GM23338 (cell line): ENCODE measurements at regions not wholly inside any gene's neighbourhood (a gene's known extent, or its start where the extent isn't known, plus 50 kb on each side); places are given as distances from the start of the nearest gene placed in this dataset.

ENCODE experiments used
- ATAC-seq: fragments of 200-7000 bp; cut with Tn5 transposase; 3 replicates; pipeline ENCODE4 v1.9.1; 2020
- DNase-seq: peaks from one replicate; pipeline ENCODE4 v3.0.0-alpha.2; 2015; ENCODE audit warnings: low spot score
- H2AFZ ChIP-seq: fragments of 200-600 bp; sonication (generic); 2 replicates; pipeline ENCODE4 v1.8.0; 2016; ENCODE audit warnings: antibody characterized with exemption, mild to moderate bottlenecking, moderate library complexity
- H3F3A ChIP-seq: fragments of 200-600 bp; sonication (generic); replicated peaks from 2 replicates; pipeline ENCODE4 v1.8.0; 2017; ENCODE audit warnings: antibody characterized with exemption, mixed run types, low read depth
- H3K27ac ChIP-seq: fragments of 200-600 bp; sonication (generic); 2 replicates; pipeline ENCODE4 v1.6.1; 2016; ENCODE audit warnings: low read depth
- H3K27me3 ChIP-seq: fragments of 200-600 bp; sonication (generic); 2 replicates; pipeline ENCODE4 v1.8.0; 2016; ENCODE audit warnings: mild to moderate bottlenecking, mixed run types, moderate library complexity; ENCODE audit not compliant: insufficient read depth
- H3K36me3 ChIP-seq: fragments of 200-600 bp; sonication (generic); 2 replicates; pipeline ENCODE4 v1.8.0; 2016; ENCODE audit warnings: mild to moderate bottlenecking; ENCODE audit not compliant: insufficient read depth
- H3K4me1 ChIP-seq: fragments of 200-600 bp; sonication (generic); 2 replicates; pipeline ENCODE4 v1.8.0; 2016; ENCODE audit warnings: mild to moderate bottlenecking, moderate library complexity; ENCODE audit not compliant: insufficient read depth
- H3K4me2 ChIP-seq: fragments of 200-600 bp; sonication (generic); 2 replicates; pipeline ENCODE4 v1.7.1; 2017; ENCODE audit warnings: mixed run types
- H3K4me3 ChIP-seq: fragments of 200-600 bp; sonication (generic); 2 replicates; pipeline ENCODE4 v1.6.1; 2016; ENCODE audit warnings: mixed run types
- H3K79me2 ChIP-seq: fragments of 200-600 bp; sonication (generic); replicated peaks from 2 replicates; pipeline ENCODE4 v1.8.0; 2017; ENCODE audit warnings: mild to moderate bottlenecking; ENCODE audit not compliant: insufficient read depth
- H3K9me2 ChIP-seq: fragments of 200-600 bp; sonication (generic); 2 replicates; pipeline ENCODE4 v1.8.0; 2017; ENCODE audit not compliant: insufficient read depth
- H4K20me1 ChIP-seq: fragments of 200-600 bp; sonication (generic); replicated peaks from 2 replicates; pipeline ENCODE4 v1.8.0; 2017; ENCODE audit warnings: mild to moderate bottlenecking; ENCODE audit not compliant: insufficient read depth
- H3K27ac Mint-ChIP-seq: 2 replicates; pipeline ENCODE4 v1.8.0; 2020; ENCODE audit warnings: inconsistent platforms, mild to moderate bottlenecking, moderate library complexity, mixed read lengths
- H3K27me3 Mint-ChIP-seq: 3 replicates; pipeline ENCODE4 v1.8.0; 2022; ENCODE audit warnings: low read depth, mild to moderate bottlenecking, moderate library complexity, mixed read lengths, inconsistent platforms; ENCODE audit not compliant: insufficient read depth, poor library complexity
- H3K36me3 Mint-ChIP-seq: 3 replicates; pipeline ENCODE4 v1.8.0; 2021; ENCODE audit warnings: low read depth, mild to moderate bottlenecking, inconsistent platforms, moderate library complexity, mixed read lengths
- H3K4me1 Mint-ChIP-seq: 3 replicates; pipeline ENCODE4 v1.8.0; 2020; ENCODE audit warnings: mild to moderate bottlenecking, inconsistent platforms, mixed read lengths
- H3K4me3 Mint-ChIP-seq: 3 replicates; pipeline ENCODE4 v1.8.0; 2021; ENCODE audit warnings: moderate library complexity, mild to moderate bottlenecking, inconsistent platforms, mixed read lengths
- H3K9me3 Mint-ChIP-seq: 3 replicates; pipeline ENCODE4 v1.8.0; 2020; ENCODE audit warnings: moderate library complexity, mild to moderate bottlenecking, inconsistent platforms, mixed read lengths
- CREB1 ChIP-seq: fragments of 250-450 bp; sonication (Bioruptor Pico); IDR thresholded peaks from 2 replicates; pipeline ENCODE4 v1.5.0; 2020; ENCODE audit warnings: low read depth, mild to moderate bottlenecking, moderate library complexity
- EZH2phosphoT487 ChIP-seq: fragments of 200-600 bp; sonication (generic); IDR thresholded peaks from one replicate; pipeline ENCODE4 v1.8.1; 2018; ENCODE audit warnings: antibody characterized with exemption; ENCODE audit not compliant: unreplicated experiment
- JUNB ChIP-seq: IDR thresholded peaks from one replicate; pipeline ENCODE4 v1.6.1; 2016; ENCODE audit warnings: antibody characterized with exemption; ENCODE audit not compliant: unreplicated experiment
- POLR2AphosphoS5 ChIP-seq: IDR thresholded peaks from 2 replicates; pipeline ENCODE4 v1.6.1; 2016; ENCODE audit warnings: antibody characterized with exemption, low read depth
- ZNF114 ChIP-seq: fragments of 250-450 bp; sonication (Bioruptor Pico); IDR thresholded peaks from 2 replicates; pipeline ENCODE4 v1.5.0; 2020; ENCODE audit warnings: mild to moderate bottlenecking, moderate library complexity
- TF ChIP-seq, protein P1 (sequence below): fragments of 250-450 bp; sonication (Bioruptor Pico); IDR thresholded peaks from 2 replicates; pipeline ENCODE4 v1.5.0; 2020; ENCODE audit warnings: mild to moderate bottlenecking, moderate library complexity
- TF ChIP-seq, protein P2 (sequence below): IDR thresholded peaks from one replicate; pipeline ENCODE4 v1.6.1; 2018; ENCODE audit warnings: antibody characterized with exemption; ENCODE audit not compliant: unreplicated experiment
- TF ChIP-seq, protein P3 (sequence below): IDR thresholded peaks from 2 replicates; pipeline ENCODE4 v1.6.1; 2016; ENCODE audit warnings: antibody characterized with exemption

DNA sequence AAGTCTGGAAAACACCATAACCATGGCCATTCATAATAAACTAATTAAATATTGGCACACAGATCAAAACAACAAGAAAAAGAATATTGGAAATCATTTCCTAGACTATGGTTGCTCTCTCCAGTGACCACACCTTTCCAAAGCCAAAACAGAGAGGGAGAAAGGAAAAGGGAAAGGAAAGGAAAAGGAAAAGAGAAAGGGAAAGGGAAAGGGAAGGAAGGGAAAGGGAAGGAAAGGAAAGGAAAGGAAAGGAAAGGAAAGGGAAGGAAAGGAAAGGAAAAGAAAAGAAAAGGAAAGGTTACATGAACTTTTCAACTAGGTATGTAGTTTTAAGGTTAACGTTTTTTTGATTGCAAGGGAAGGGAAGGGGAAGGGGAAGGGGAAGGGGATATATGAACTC, 360.5 kb upstream of the SLC39A10 start (continued):
- TF ChIP-seq, protein P1, sequence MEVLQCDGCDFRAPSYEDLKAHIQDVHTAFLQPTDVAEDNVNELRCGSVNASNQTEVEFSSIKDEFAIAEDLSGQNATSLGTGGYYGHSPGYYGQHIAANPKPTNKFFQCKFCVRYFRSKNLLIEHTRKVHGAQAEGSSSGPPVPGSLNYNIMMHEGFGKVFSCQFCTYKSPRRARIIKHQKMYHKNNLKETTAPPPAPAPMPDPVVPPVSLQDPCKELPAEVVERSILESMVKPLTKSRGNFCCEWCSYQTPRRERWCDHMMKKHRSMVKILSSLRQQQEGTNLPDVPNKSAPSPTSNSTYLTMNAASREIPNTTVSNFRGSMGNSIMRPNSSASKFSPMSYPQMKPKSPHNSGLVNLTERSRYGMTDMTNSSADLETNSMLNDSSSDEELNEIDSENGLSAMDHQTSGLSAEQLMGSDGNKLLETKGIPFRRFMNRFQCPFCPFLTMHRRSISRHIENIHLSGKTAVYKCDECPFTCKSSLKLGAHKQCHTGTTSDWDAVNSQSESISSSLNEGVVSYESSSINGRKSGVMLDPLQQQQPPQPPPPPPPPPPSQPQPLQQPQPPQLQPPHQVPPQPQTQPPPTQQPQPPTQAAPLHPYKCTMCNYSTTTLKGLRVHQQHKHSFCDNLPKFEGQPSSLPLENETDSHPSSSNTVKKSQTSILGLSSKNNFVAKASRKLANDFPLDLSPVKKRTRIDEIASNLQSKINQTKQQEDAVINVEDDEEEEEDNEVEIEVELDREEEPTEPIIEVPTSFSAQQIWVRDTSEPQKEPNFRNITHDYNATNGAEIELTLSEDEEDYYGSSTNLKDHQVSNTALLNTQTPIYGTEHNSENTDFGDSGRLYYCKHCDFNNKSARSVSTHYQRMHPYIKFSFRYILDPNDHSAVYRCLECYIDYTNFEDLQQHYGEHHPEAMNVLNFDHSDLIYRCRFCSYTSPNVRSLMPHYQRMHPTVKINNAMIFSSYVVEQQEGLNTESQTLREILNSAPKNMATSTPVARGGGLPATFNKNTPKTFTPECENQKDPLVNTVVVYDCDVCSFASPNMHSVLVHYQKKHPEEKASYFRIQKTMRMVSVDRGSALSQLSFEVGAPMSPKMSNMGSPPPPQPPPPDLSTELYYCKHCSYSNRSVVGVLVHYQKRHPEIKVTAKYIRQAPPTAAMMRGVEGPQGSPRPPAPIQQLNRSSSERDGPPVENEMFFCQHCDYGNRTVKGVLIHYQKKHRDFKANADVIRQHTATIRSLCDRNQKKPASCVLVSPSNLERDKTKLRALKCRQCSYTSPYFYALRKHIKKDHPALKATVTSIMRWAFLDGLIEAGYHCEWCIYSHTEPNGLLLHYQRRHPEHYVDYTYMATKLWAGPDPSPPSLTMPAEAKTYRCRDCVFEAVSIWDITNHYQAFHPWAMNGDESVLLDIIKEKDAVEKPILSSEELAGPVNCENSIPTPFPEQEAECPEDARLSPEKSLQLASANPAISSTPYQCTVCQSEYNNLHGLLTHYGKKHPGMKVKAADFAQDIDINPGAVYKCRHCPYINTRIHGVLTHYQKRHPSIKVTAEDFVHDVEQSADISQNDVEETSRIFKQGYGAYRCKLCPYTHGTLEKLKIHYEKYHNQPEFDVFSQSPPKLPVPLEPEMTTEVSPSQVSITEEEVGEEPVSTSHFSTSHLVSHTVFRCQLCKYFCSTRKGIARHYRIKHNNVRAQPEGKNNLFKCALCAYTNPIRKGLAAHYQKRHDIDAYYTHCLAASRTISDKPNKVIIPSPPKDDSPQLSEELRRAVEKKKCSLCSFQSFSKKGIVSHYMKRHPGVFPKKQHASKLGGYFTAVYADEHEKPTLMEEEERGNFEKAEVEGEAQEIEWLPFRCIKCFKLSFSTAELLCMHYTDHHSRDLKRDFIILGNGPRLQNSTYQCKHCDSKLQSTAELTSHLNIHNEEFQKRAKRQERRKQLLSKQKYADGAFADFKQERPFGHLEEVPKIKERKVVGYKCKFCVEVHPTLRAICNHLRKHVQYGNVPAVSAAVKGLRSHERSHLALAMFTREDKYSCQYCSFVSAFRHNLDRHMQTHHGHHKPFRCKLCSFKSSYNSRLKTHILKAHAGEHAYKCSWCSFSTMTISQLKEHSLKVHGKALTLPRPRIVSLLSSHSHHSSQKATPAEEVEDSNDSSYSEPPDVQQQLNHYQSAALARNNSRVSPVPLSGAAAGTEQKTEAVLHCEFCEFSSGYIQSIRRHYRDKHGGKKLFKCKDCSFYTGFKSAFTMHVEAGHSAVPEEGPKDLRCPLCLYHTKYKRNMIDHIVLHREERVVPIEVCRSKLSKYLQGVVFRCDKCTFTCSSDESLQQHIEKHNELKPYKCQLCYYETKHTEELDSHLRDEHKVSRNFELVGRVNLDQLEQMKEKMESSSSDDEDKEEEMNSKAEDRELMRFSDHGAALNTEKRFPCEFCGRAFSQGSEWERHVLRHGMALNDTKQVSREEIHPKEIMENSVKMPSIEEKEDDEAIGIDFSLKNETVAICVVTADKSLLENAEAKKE: no peak
- TF ChIP-seq EZH2phosphoT487 (no peak), JUNB (no peak), CREB1 (no peak)
- TF ChIP-seq, protein P2, sequence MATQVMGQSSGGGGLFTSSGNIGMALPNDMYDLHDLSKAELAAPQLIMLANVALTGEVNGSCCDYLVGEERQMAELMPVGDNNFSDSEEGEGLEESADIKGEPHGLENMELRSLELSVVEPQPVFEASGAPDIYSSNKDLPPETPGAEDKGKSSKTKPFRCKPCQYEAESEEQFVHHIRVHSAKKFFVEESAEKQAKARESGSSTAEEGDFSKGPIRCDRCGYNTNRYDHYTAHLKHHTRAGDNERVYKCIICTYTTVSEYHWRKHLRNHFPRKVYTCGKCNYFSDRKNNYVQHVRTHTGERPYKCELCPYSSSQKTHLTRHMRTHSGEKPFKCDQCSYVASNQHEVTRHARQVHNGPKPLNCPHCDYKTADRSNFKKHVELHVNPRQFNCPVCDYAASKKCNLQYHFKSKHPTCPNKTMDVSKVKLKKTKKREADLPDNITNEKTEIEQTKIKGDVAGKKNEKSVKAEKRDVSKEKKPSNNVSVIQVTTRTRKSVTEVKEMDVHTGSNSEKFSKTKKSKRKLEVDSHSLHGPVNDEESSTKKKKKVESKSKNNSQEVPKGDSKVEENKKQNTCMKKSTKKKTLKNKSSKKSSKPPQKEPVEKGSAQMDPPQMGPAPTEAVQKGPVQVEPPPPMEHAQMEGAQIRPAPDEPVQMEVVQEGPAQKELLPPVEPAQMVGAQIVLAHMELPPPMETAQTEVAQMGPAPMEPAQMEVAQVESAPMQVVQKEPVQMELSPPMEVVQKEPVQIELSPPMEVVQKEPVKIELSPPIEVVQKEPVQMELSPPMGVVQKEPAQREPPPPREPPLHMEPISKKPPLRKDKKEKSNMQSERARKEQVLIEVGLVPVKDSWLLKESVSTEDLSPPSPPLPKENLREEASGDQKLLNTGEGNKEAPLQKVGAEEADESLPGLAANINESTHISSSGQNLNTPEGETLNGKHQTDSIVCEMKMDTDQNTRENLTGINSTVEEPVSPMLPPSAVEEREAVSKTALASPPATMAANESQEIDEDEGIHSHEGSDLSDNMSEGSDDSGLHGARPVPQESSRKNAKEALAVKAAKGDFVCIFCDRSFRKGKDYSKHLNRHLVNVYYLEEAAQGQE: no peak

DNA sequence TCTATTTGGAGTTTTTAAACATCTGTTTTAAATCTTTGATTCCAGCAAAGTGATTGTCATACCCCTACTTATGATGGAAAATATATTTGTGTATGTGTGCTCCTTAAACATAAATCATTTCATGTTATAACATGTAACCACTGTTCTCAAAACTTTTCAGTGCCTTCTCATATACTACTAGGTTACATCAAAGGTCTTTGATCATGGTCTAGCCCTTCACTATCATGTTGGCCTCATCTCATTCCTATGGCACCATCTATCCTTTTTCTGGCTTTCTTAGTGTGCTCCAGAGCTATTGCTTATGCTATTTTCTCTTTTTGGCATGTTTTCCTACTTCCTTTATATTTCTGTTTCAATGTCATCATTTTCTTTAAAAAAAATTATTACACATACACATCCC, 367.9 kb upstream of the SLC39A10 start:
- Mint-ChIP-seq H3K4me3 (no peak overlapping the region), H3K27ac (no peak overlapping the region), H3K27me3 (no peaks in the 10 kb centered on the region), H3K4me1 (no peaks in the 10 kb centered on the region; the same call in 2 of the 3 replicates), H3K9me3 (peaks cover 4% of the 10 kb centered on the region; the same call in 1 of the 3 replicates), H3K36me3 (0 out of 3 replicates have a peak, but pooled peaks cover 2% of the 10 kb centered on the region)
- DNase-seq: no peak
- no peak overlapping the region for H3K4me2 ChIP-seq
- no peaks in the 10 kb centered on the region for H4K20me1 ChIP-seq
- no peaks in the 10 kb centered on the region for H3K4me1 ChIP-seq
- H3K27me3 ChIP-seq: no peaks in the 10 kb centered on the region
- no peaks in the 10 kb centered on the region for H3K36me3 ChIP-seq
- no peak overlapping the region for H3K4me3 ChIP-seq
- ATAC-seq: no peak
- no peaks in the 10 kb centered on the region for H3F3A ChIP-seq
- no peak overlapping the region for H3K27ac ChIP-seq
- no peaks in the 10 kb centered on the region for H3K9me2 ChIP-seq
- no peaks in the 10 kb centered on the region for H3K79me2 ChIP-seq
- no peak overlapping the region for H2AFZ ChIP-seq
- TF ChIP-seq, protein P3, sequence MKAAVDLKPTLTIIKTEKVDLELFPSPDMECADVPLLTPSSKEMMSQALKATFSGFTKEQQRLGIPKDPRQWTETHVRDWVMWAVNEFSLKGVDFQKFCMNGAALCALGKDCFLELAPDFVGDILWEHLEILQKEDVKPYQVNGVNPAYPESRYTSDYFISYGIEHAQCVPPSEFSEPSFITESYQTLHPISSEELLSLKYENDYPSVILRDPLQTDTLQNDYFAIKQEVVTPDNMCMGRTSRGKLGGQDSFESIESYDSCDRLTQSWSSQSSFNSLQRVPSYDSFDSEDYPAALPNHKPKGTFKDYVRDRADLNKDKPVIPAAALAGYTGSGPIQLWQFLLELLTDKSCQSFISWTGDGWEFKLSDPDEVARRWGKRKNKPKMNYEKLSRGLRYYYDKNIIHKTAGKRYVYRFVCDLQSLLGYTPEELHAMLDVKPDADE: no peak
- TF ChIP-seq, protein P2: no peak
- TF ChIP-seq POLR2AphosphoS5 (no peak), CREB1 (no peak), ZNF114 (no peak)
